ENCODE measurements at regions not wholly inside any gene's neighbourhood (a gene's known extent, or its start where the extent isn't known, plus 50 kb on each side); places are given as distances from the start of the nearest gene placed in this dataset.
"Not testable (repeated sequence)": the region's sequence is repeated elsewhere in the genome, so short reads cannot be mapped to it uniquely, and the experiment has no call there.

GRCh38 chr9:85487872-85488271 lies 253.9 kb downstream of the AGTPBP1 start:
- DNase-seq (ENCODE audit: low read depth, low spot score): no peak

DNA sequence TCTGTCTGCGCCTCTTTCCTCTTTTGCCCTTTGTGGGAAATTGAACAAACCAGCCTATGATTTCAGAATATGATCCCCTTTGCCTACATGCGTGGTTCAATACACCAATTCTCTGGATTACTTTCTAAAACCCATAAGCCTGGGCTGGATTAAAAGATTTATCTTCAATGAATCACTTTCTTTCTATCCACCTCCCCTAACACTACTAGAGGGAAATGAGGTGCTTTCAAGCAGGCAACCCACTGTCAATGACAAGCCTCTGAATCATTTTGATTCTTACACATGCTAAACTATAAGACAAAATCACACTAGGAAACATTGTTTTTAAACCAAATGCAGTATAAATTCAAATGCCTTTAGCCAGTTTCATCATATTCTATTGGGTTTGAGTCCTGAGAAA lies 257.5 kb downstream of the AGTPBP1 start:
- DNase-seq (ENCODE audit: low read depth, low spot score): no peak

DNA sequence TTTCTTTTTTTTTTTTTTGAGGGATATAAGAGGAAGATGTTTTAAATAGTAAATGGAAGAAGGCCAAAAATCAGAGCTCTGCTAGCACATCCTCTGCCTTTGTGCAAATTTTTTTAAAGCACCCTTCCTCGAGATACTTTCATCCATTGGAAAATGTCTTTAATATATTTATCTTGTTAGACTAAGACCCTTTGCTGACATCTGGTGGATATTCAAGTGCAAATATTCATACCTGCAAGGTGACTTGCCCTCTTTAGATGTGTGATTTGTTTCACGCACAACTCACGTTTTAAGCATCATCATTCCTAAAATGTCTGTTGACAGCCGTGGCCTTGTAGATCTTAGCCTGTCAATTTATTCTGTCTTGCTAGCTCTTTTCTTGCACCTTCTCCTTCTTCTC lies 258.5 kb downstream of the AGTPBP1 start:
- DNase-seq (ENCODE audit: low read depth, low spot score): no peak

GRCh38 chr9:85479305-85479704 lies 262.4 kb downstream of the AGTPBP1 start:
- DNase-seq (ENCODE audit: low read depth, low spot score): no peak

- DNase-seq (ENCODE audit: low read depth, low spot score): no peak
Observed at GRCh38 chr9:85478847-85479246, 262.9 kb downstream of the AGTPBP1 start.

- DNase-seq (ENCODE audit: low read depth, low spot score): not testable (repeated sequence)
Observed at GRCh38 chr9:85474896-85475295, 266.9 kb downstream of the AGTPBP1 start.

- DNase-seq (ENCODE audit: low read depth, low spot score): no peak
Observed at GRCh38 chr9:85471791-85472190, 270.0 kb downstream of the AGTPBP1 start.

GRCh38 chr9:85469041-85469440 lies 272.7 kb downstream of the AGTPBP1 start:
- DNase-seq (ENCODE audit: low read depth, low spot score): no peak

DNA sequence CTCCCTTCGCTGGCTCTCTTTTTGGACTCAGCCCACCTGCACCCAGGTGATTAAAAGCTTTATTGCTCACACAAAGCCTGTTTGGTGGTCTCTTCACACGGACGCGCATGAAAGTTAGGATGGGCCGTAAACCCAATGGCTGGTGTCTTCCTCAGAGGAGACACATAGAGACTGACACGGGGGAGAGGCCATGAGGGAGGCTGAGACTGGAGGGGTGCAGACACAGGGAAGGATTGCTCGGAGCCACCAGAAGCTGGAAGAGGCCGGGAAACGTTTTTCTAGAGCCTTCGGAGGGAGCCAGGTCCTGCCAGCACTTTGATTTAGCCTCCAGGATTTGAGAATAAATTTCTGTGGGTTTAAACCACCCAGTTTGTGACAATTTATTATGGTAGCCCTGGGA lies 274.9 kb downstream of the AGTPBP1 start:
- no peak for DNase-seq (ENCODE audit: low read depth, low spot score)

DNA sequence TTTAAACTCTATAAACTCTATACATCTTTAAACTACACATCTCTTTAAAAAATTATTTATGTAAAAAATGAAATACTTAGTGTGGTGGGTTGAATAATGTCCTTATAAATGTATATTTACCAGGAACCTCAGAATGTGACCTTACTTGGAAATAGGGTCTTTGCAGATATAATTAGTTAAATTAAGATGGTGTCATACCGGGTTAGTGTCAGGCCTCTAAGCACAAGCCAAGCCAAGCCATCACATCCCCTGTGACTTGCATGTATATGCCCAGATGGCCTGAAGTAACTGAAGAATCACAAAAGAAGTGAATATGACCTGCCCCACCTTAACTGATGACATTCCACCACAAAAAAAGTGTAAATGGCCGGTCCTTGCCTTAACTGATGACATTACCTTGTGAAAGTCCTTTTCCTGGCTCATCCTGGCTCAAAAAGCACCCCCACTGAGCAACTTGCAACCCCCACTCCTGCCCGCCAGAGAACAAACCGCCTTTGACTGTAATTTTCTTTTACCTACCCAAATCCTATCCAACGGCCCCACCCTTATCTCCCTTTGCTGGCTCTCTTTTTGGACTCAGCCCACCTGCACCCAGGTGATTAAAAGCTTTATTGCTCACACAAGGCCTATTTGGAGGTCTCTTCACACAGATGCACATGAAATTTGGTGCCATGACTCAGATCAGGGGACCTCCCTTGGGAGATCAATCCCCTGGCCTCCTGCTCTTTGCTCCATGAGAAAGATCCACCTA lies 283.5 kb downstream of the AGTPBP1 start:
- DNase-seq (ENCODE audit: low read depth, low spot score): not testable (repeated sequence)

- no peak for DNase-seq (ENCODE audit: low read depth, low spot score)
Observed at GRCh38 chr9:85453850-85454249, 287.9 kb downstream of the AGTPBP1 start.

GRCh38 chr9:85452841-85453240 lies 288.9 kb downstream of the AGTPBP1 start:
- DNase-seq (ENCODE audit: low read depth, low spot score): no peak

DNA sequence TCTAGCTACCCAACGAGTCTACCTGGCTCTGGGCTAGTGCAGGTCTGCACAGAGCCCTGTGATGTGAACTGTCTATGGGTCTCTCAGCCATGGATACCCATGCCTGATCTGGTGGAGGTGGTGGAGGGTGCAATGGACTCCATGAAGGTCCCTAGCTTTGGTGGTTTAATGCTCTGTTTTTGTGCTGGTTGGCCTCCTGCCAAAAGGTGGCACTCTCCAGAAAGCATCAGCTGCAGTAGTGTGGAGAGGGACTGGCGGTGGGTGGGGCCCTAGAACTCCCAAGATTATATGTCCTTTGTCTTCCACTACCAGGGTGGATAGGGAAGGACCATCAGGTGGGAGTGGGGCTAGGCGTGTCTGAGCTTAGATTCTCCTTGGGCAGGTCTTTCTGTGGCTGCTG lies 290.1 kb downstream of the AGTPBP1 start:
- DNase-seq (ENCODE audit: low read depth, low spot score): no peak

DNA sequence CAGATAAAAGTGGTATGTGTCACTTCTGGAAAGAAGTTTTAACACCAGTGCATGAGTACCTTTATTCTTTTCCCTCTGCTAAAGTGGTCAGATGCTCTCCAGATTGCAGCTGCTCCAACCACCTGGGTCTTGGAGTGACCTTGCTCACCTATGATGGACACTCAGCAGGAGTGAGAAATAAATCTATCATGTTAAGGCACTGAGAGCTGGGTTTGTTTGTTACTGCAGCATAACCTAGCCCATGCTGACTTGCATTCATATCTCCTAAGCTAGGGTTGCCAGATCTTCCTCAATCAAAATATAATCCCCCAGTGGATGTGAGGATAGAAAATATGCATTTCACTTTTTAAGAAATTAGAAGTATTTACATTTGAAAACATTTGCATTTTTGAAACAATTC lies 295.9 kb downstream of the AGTPBP1 start:
- DNase-seq (ENCODE audit: low read depth, low spot score): no peak

DNA sequence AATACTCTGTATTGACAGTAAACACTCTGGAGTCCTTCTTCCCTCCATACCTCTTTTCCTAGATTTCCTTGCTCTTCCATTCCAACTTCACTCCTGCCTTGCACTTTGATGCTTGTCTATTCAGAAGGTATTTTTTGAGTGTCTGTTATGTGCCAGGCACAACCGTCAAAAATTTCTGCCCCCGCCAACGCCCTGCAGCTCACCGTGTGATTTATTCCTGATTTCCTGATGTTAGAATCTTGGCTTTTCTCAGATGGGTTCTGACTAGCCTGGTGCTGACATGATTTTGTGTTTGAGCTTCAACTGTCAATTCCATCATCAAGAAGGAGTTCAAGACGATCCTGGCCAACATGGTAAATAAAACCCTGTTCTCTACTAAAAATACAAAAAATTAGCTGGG lies 297.5 kb downstream of the AGTPBP1 start:
- DNase-seq (ENCODE audit: low read depth, low spot score): no peak

DNA sequence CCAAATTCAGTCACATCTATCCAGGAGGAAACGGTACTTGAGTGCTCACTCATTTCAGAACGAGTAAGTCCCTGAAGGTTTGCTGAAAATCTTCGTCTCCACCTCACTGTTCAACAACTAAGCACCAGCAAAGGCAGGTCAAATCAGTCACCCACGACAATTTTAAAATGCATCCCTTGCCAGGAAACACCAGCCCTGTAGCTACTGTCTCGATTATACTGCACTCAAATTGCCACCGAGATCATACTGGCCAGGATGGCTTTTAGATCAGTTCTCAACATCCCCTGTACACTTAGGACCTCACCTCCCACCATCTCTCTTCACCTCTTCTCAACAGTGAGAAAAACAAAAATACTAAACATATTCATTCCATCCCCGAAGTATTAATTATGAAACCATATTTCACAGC lies 298.6 kb downstream of the AGTPBP1 start:
- no peak for DNase-seq (ENCODE audit: low read depth, low spot score)

GRCh38 chr9:85439791-85440190 lies 302.0 kb downstream of the AGTPBP1 start:
- no peak for DNase-seq (ENCODE audit: low read depth, low spot score)

GRCh38 chr9:85433956-85434355 lies 307.8 kb downstream of the AGTPBP1 start:
- not testable (repeated sequence) for DNase-seq (ENCODE audit: low read depth, low spot score)

GRCh38 chr9:85433551-85433950 lies 308.2 kb downstream of the AGTPBP1 start:
- DNase-seq (ENCODE audit: low read depth, low spot score): not testable (repeated sequence)

DNA sequence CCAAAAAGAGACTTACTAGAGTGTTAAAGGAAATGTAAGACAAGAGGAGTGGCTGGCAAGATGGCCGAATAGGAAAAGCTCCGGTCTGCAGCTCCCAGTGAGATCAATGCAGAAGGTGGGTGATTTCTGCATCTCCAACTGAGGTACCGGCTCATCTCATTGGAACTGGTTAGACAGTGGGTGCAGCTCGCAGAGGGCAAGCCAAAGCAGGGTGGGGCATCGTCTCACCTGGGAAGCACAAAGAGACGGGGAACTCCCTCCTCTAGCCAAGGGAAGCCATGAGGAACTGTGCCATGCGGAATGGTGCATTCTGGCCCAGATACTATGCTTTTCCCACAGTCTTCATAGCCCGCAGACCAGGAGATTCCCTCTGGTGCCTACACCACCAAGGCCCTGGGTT lies 308.7 kb downstream of the AGTPBP1 start:
- DNase-seq (ENCODE audit: low read depth, low spot score): no peak

GRCh38 chr9:85432599-85432998 lies 309.2 kb downstream of the AGTPBP1 start:
- DNase-seq (ENCODE audit: low read depth, low spot score): no peak

GRCh38 chr9:85431339-85432102 lies 310.2 kb downstream of the AGTPBP1 start:
- DNase-seq (ENCODE audit: low read depth, low spot score): no peak

DNA sequence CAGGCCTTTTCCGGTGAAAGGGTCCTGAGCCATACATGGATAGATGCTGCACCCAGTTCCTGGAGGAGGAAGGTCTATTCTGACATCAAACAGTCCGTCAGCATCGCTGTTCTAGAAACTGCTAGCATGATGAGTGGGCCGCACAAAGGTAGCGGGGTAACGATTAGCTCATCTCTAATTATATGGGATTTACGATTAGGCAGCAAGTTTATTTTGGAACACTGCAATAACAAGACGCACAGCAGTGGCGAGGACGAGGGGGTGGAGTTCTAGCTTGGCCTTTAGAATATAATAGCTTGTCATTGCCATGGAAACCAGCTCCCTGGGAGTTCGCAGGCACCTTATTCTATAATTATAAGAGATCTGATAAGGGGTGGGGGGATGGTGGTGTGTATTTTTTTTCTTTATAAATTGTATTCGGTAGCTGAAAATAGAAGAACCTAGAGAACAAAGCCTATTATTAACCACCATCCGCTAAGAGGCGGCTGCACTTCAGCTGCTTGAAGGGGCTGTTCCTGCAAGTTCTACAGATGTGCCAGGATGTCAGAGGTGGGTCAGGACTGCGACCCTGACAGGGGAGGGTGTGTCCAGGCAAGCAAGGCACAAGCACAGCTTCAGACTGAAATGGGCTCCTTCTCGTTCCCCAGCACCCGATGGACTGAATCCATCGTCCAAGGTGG lies 311.0 kb downstream of the AGTPBP1 start:
- DNase-seq (ENCODE audit: low read depth, low spot score): no peak
